HEK293 (cell line): ENCODE measurements at regions not wholly inside any gene's neighbourhood (a gene's known extent, or its start where the extent isn't known, plus 50 kb on each side); places are given as distances from the start of the nearest gene placed in this dataset.

Source experiments
- CTCF ChIP-seq: fragments of 450-650 bp; formaldehyde crosslinking; IDR thresholded peaks from 2 replicates; pipeline ENCODE4 v1.5.1; 2016; ENCODE audit warnings: missing biosample characterization, missing genetic modification characterization
- HIC1 ChIP-seq: fragments of 450-650 bp; formaldehyde crosslinking; IDR thresholded peaks from 2 replicates; pipeline ENCODE4 v1.5.1; 2016; ENCODE audit warnings: missing biosample characterization, missing genetic modification characterization
- HOXA7 ChIP-seq: sonication (generic); formaldehyde crosslinking; IDR thresholded peaks from 2 replicates; pipeline ENCODE4 v1.8.1; 2022; ENCODE audit warnings: missing genetic modification reagents, borderline replicate concordance
- MEIS1 ChIP-seq: sonication (generic); formaldehyde crosslinking; IDR thresholded peaks from 2 replicates; pipeline ENCODE4 v1.8.1; 2022; ENCODE audit warnings: missing genetic modification reagents, mild to moderate bottlenecking, borderline replicate concordance
- ZFP41 ChIP-seq: fragments of 450-650 bp; formaldehyde crosslinking; IDR thresholded peaks from 2 replicates; pipeline ENCODE4 v1.5.1; 2016; ENCODE audit warnings: missing biosample characterization, missing genetic modification characterization, borderline replicate concordance
- ZFP69B ChIP-seq: fragments of 450-650 bp; formaldehyde crosslinking; IDR thresholded peaks from 2 replicates; pipeline ENCODE4 v1.5.1; 2016; ENCODE audit warnings: missing biosample characterization, missing genetic modification characterization
- ZNF561 ChIP-seq: fragments of 450-650 bp; IDR thresholded peaks from 2 replicates; pipeline ENCODE4 v1.5.1; 2018; ENCODE audit warnings: missing biosample characterization, missing genetic modification characterization, borderline replicate concordance
- ZNF654 ChIP-seq: fragments of 450-650 bp; formaldehyde crosslinking; IDR thresholded peaks from 2 replicates; pipeline ENCODE4 v1.5.1; 2016; ENCODE audit warnings: low read depth, missing biosample characterization, missing genetic modification characterization
- ZNF777 ChIP-seq: fragments of 450-650 bp; formaldehyde crosslinking; IDR thresholded peaks from 2 replicates; pipeline ENCODE4 v1.5.1; 2017; ENCODE audit warnings: missing biosample characterization, missing genetic modification characterization, borderline replicate concordance
- TF ChIP-seq, protein P1 (sequence below): fragments of 450-650 bp; formaldehyde crosslinking; IDR thresholded peaks from 2 replicates; pipeline ENCODE4 v1.5.1; 2017; ENCODE audit warnings: missing biosample characterization, missing genetic modification characterization
- TF ChIP-seq, protein P2 (sequence below): fragments of 450-650 bp; formaldehyde crosslinking; IDR thresholded peaks from 2 replicates; pipeline ENCODE4 v1.5.1; 2016; ENCODE audit warnings: missing biosample characterization, missing genetic modification characterization

GRCh38 chr7:84923348-84923747 lies 263.5 kb downstream of the SEMA3D start:
- TF ChIP-seq MEIS1 (CRISPR knock-in tag) (no peak), ZNF654 (tag by site-specific recombination) (no peak), CTCF (no peak), ZNF561 (tag by site-specific recombination) (no peak), HIC1 (tag by site-specific recombination) (no peak), ZFP69B (tag by site-specific recombination) (no peak), ZNF777 (tag by site-specific recombination) (no peak), ZFP41 (tag by site-specific recombination) (no peak), HOXA7 (no peak)
- TF ChIP-seq, protein P1, sequence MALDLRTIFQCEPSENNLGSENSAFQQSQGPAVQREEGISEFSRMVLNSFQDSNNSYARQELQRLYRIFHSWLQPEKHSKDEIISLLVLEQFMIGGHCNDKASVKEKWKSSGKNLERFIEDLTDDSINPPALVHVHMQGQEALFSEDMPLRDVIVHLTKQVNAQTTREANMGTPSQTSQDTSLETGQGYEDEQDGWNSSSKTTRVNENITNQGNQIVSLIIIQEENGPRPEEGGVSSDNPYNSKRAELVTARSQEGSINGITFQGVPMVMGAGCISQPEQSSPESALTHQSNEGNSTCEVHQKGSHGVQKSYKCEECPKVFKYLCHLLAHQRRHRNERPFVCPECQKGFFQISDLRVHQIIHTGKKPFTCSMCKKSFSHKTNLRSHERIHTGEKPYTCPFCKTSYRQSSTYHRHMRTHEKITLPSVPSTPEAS (tag by site-specific recombination), result no peak
- TF ChIP-seq, protein P2, sequence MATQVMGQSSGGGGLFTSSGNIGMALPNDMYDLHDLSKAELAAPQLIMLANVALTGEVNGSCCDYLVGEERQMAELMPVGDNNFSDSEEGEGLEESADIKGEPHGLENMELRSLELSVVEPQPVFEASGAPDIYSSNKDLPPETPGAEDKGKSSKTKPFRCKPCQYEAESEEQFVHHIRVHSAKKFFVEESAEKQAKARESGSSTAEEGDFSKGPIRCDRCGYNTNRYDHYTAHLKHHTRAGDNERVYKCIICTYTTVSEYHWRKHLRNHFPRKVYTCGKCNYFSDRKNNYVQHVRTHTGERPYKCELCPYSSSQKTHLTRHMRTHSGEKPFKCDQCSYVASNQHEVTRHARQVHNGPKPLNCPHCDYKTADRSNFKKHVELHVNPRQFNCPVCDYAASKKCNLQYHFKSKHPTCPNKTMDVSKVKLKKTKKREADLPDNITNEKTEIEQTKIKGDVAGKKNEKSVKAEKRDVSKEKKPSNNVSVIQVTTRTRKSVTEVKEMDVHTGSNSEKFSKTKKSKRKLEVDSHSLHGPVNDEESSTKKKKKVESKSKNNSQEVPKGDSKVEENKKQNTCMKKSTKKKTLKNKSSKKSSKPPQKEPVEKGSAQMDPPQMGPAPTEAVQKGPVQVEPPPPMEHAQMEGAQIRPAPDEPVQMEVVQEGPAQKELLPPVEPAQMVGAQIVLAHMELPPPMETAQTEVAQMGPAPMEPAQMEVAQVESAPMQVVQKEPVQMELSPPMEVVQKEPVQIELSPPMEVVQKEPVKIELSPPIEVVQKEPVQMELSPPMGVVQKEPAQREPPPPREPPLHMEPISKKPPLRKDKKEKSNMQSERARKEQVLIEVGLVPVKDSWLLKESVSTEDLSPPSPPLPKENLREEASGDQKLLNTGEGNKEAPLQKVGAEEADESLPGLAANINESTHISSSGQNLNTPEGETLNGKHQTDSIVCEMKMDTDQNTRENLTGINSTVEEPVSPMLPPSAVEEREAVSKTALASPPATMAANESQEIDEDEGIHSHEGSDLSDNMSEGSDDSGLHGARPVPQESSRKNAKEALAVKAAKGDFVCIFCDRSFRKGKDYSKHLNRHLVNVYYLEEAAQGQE (tag by site-specific recombination), result no peak
